Rectal smooth muscle tissue (tissue), 1 donor: ENCODE measurements at regions not wholly inside any gene's neighbourhood (a gene's known extent, or its start where the extent isn't known, plus 50 kb on each side); places are given as distances from the start of the nearest gene placed in this dataset.

ENCODE experiments used
- H3K27ac ChIP-seq: one replicate; pipeline ENCODE4 v1.7.0; 2013; ENCODE audit warnings: low read depth, low read length, inconsistent platforms
- H3K27me3 ChIP-seq: one replicate; pipeline ENCODE4 v1.7.0; 2013; ENCODE audit warnings: low read length; ENCODE audit not compliant: control insufficient read depth, insufficient read depth
- H3K36me3 ChIP-seq: one replicate; pipeline ENCODE4 v1.7.0; 2013; ENCODE audit warnings: low read length; ENCODE audit not compliant: control insufficient read depth, insufficient read depth
- H3K4me1 ChIP-seq: one replicate; pipeline ENCODE4 v1.7.0; 2013; ENCODE audit warnings: low read length; ENCODE audit not compliant: control insufficient read depth, insufficient read depth
- H3K4me3 ChIP-seq: one replicate; pipeline ENCODE4 v1.7.0; 2013; ENCODE audit warnings: low read length
- H3K9ac ChIP-seq: one replicate; pipeline ENCODE4 v1.7.0; 2013; ENCODE audit warnings: low read length

DNA sequence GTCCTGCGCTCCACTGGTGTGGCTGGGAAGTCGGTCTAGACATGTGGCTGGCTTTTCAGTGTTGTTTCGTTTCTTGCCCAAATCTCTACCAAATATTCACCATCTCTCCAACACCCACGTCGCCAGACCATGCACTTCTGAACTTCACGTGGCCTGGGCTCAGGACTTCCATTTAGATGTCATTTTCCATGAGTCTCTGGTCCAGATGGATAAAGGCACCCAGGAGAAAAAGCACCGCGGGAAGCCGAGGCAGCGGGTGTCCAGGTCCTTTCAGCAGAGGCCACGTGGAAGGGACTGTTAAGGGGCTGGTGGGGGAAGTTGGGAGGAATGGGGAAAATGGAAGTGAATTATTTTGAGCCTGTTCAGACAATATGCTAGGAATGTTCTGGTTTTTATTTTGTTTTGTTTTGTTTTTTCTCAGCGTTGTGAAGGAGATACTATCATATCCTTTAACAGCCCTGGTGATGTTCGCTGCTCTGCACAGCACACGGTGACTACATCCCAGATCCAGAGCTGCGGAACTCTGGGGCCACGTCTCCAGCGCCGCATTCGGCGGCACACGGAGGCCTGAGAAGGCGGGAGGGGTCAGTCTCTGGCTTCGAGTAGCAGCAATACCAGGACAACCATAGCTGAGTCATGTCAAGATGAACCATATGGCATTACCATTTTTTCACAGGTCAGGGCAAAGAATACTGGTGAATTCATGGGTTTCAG lies 230.3 kb downstream of the THBS2 start:
- H3K4me3 ChIP-seq: no peak overlapping the region
- peaks cover 2% of the 10 kb centered on the region for H3K4me1 ChIP-seq
- H3K9ac ChIP-seq: no peak overlapping the region
- no peak overlapping the region for H3K27ac ChIP-seq
- no peaks in the 10 kb centered on the region for H3K27me3 ChIP-seq
- H3K36me3 ChIP-seq: no peaks in the 10 kb centered on the region

GRCh38 chr6:169022079-169022478 lies 231.6 kb downstream of the THBS2 start:
- Histone ChIP-seq H3K4me3 (no peak overlapping the region), H3K9ac (no peak overlapping the region), H3K36me3 (no peaks in the 10 kb centered on the region), H3K4me1 (peaks cover 2% of the 10 kb centered on the region), H3K27ac (no peak overlapping the region), H3K27me3 (no peaks in the 10 kb centered on the region)

DNA sequence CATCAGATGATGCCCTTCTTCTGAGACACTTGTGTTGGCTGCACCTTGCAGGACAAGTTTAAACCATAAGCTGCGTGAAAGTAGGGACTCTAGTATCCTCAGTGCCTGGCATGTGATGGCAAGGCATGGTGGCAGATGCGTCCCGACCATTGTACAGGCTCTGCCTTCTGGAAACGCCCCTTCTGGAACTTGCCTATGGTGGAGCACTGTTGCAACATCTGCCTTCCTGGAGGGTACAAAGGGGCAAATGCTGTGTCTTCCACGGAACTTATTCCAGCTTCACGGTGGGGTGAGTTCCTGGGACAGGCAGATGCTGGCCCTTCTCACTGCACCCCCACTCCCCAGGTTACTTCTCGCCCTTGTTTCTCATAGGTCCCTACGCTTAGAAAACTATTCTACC lies 232.8 kb downstream of the THBS2 start:
- no peak overlapping the region for H3K4me3 ChIP-seq
- no peak overlapping the region for H3K9ac ChIP-seq
- H3K27ac ChIP-seq: peak overlapping the region; percentile 17
- no peaks in the 10 kb centered on the region for H3K27me3 ChIP-seq
- no peaks in the 10 kb centered on the region for H3K36me3 ChIP-seq
- peaks cover 2% of the 10 kb centered on the region for H3K4me1 ChIP-seq

- no peak overlapping the region for H3K4me3 ChIP-seq
- H3K4me1 ChIP-seq: peaks cover 2% of the 10 kb centered on the region
- H3K36me3 ChIP-seq: no peaks in the 10 kb centered on the region
- no peaks in the 10 kb centered on the region for H3K27me3 ChIP-seq
- H3K27ac ChIP-seq: no peak overlapping the region
- H3K9ac ChIP-seq: no peak overlapping the region
These were observed 233.7 kb downstream of the THBS2 start for GRCh38 chr6:169019727-169020491.

- no peaks in the 10 kb centered on the region for H3K27me3 ChIP-seq
- no peak overlapping the region for H3K27ac ChIP-seq
- no peaks in the 10 kb centered on the region for H3K36me3 ChIP-seq
- H3K4me1 ChIP-seq: peaks cover 2% of the 10 kb centered on the region
- H3K9ac ChIP-seq: no peak overlapping the region
- H3K4me3 ChIP-seq: no peak overlapping the region
These were observed 234.5 kb downstream of the THBS2 start for GRCh38 chr6:169019111-169019510.

GRCh38 chr6:169016758-169017157 lies 236.9 kb downstream of the THBS2 start:
- no peak overlapping the region for H3K27ac ChIP-seq
- no peak overlapping the region for H3K4me3 ChIP-seq
- peaks cover 2% of the 10 kb centered on the region for H3K4me1 ChIP-seq
- H3K9ac ChIP-seq: no peak overlapping the region
- no peaks in the 10 kb centered on the region for H3K27me3 ChIP-seq
- H3K36me3 ChIP-seq: no peaks in the 10 kb centered on the region

DNA sequence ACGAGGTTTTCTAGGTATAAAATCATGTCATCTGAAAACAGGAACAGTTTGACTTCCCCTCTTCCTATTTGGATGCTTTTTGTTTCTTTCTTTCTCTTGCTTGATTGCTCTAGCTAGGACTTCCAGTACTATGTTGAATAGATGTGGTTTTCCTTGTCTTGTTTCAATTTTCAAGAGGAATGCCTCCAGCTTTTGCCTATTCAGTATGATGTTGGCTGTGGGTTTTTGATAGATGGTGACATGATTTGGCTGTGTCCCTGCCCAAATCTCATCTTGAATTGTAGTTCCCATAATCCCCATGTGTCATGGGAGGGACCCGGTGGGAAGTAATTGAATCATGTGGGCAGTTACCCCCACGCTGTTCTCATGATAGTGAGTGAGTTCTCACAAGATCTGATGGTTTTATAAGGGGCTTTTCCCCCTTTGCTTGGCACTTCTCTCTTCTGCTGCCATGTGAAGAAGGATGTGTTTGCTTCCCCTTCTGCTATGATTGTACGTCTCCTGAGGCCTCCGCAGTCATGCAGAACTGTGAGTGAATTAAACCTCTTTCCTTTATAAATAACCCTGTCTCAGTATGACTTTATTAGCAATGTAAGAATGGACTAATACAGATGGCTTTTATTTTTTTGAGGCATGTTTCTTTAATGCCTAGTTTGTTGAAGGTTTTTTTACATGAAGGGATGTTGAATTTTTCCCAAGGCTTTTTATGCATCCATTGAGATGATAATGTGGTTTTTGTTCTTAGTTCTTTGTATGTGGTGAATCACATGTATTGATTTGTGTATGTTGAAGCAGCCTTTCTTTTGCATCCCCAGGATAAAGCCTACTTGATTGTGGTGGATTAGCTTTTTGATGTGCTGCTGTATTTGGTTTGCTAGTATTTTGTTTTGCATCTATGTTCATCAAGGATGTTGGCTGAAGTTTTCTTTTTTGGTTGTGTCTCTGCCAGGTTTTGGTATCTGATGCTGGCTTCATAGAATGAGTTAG lies 239.1 kb downstream of the THBS2 start:
- Histone ChIP-seq H3K4me1 (no peaks in the 10 kb centered on the region), H3K4me3 (no peak overlapping the region), H3K27me3 (no peaks in the 10 kb centered on the region), H3K27ac (no peak overlapping the region), H3K36me3 (no peaks in the 10 kb centered on the region), H3K9ac (no peak overlapping the region)

DNA sequence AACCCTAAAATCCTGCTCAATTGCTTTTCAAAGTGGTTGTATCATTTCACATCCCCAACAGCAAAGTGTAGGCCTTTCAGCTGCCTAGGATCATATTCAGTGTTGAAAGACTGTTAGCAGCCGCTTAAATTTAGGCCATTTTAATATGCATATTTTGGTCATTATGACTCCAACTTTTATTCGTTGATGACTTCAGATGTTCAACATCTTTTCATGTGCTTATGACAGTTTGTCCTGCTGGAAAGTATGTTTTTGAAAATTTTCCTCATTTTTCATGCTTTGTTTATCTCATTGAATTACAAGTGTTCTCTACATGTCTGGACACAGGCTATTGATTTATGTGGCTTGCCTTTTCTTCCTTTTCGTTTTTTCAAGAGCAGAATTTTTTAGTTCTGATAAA lies 244.0 kb downstream of the THBS2 start:
- Histone ChIP-seq H3K36me3 (no peaks in the 10 kb centered on the region), H3K4me1 (no peaks in the 10 kb centered on the region), H3K27me3 (no peaks in the 10 kb centered on the region), H3K9ac (no peak overlapping the region), H3K4me3 (no peak overlapping the region), H3K27ac (no peak overlapping the region)

GRCh38 chr6:169008641-169009257 lies 244.9 kb downstream of the THBS2 start:
- Histone ChIP-seq H3K27me3 (no peaks in the 10 kb centered on the region), H3K9ac (no peak overlapping the region), H3K27ac (no peak overlapping the region), H3K4me1 (no peaks in the 10 kb centered on the region), H3K36me3 (no peaks in the 10 kb centered on the region), H3K4me3 (no peak overlapping the region)

GRCh38 chr6:169005166-169005565 lies 248.5 kb downstream of the THBS2 start:
- Histone ChIP-seq H3K4me1 (no peaks in the 10 kb centered on the region), H3K4me3 (no peak overlapping the region), H3K36me3 (no peaks in the 10 kb centered on the region), H3K27me3 (no peaks in the 10 kb centered on the region), H3K9ac (no peak overlapping the region), H3K27ac (no peak overlapping the region)

DNA sequence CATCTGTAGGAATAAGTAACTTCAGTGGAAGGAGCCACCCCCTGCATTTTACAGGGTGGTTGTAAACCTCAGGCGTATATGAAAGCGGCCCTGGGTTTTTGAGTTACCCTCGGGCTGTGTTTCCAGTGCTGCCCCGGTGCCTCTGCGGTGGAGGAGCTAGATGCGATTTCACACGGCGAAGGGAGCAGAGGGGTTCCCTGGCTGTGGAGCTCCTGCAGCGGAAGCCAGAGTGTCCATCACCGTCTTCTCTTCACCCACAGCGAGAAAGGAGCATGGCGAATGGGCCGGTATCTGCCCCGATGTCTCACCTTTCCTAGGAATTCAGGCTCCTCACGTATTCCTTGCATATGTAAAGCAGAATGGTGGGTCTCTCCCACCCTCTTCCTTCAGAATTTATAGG lies 253.6 kb downstream of the THBS2 start:
- Histone ChIP-seq H3K27ac (no peak overlapping the region), H3K36me3 (no peaks in the 10 kb centered on the region), H3K4me1 (no peaks in the 10 kb centered on the region), H3K27me3 (no peaks in the 10 kb centered on the region), H3K9ac (no peak overlapping the region), H3K4me3 (no peak overlapping the region)

DNA sequence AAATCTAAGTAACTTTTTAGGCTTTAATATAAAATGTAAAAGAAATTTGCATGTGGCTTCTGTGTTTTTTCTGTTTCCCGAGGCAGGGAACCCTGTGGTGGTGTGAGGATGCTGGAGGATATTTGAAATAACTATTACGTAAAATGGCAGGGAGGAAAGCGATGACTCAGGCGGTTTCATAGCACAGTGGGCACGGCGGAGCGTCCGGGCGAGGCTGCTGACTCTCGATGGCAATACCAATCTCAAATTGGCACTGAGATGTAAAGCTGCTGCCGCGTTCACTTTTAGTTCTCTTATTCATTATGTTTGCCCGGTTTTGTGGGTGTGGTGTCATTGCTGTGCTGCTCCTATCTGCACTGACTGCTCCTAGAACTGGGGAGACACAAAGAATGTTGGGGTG lies 254.3 kb downstream of the THBS2 start:
- no peak overlapping the region for H3K27ac ChIP-seq
- H3K4me3 ChIP-seq: no peak overlapping the region
- H3K36me3 ChIP-seq: no peaks in the 10 kb centered on the region
- H3K27me3 ChIP-seq: no peaks in the 10 kb centered on the region
- H3K9ac ChIP-seq: no peak overlapping the region
- no peaks in the 10 kb centered on the region for H3K4me1 ChIP-seq
